HL-60/S4 treated with retinoic acid at 250 ng/mL for 4 days and 3 days (cell line): ENCODE measurements at regions not wholly inside any gene's neighbourhood (a gene's known extent, or its start where the extent isn't known, plus 50 kb on each side); places are given as distances from the start of the nearest gene placed in this dataset.
"Not testable (repeated sequence)": the region's sequence is repeated elsewhere in the genome, so short reads cannot be mapped to it uniquely, and the experiment has no call there.

Source experiments
- in situ Hi-C: fragments of 300-500 bp; cut with MboI; formaldehyde crosslinking; loops from 2 replicates; pipeline ENCODE4 v1.7.0; 2022; ENCODE audit warnings: low sequenced_read_pairs

DNA sequence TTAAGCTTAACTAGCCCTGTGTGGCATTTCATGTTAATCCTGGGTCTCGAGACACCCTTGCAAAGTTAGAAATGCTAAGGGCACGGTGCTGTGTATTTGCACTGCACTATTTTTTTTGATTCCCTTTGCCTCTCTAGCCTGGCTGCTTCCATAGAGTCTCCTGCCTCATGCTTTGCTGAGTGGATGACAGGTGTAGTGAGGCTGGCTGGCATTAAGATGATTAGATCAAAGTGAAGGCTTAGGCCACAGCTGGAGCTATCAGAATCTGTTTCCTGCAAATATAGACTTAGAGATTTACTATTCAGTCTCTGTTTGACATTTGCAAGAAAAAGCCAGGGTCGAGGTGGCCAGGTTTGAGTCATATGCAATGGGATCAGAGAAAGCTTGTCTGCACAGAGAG, 791.1 kb downstream of the AACS start:
- in situ Hi-C loops, result no loop called here

- in situ Hi-C loops, result no loop called here
Measured at GRCh38 chr12:125856896-125857295, 791.7 kb downstream of the AACS start.

GRCh38 chr12:125860672-125861288, 795.5 kb downstream of the AACS start:
- in situ Hi-C loops, result no loop called here

GRCh38 chr12:125861299-125862281, 796.4 kb downstream of the AACS start:
- in situ Hi-C loops, result no loop called here

GRCh38 chr12:125865236-125865635, 800.0 kb downstream of the AACS start:
- in situ Hi-C loops, result not testable (repeated sequence)

GRCh38 chr12:125871811-125872594, 806.8 kb downstream of the AACS start:
- in situ Hi-C loops, result no loop called here

- in situ Hi-C loops, result no loop called here
Measured at GRCh38 chr12:125873016-125873415, 807.8 kb downstream of the AACS start.

DNA sequence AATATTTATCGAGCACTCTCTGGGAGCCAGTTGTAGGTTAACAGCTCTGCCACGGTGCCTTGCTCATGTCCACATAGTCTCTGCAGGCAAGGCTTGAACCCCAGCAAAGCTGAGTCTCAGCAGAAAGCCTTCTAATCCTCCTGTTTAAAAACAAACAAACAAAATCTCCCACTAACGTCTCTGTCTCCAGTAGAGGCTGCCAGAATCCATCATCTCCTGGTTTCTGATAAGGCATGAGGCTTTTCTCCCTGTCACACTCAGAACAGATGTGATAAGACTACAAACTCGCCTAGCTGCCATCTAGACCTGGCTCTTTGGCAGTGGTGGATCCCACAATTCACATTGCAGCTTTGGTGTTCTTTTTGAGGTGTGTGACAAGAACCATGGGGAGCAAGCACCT, 813.2 kb downstream of the AACS start:
- in situ Hi-C loops, result no loop called here

GRCh38 chr12:125882141-125882540, 816.9 kb downstream of the AACS start:
- in situ Hi-C loops, result no loop called here

- in situ Hi-C loops, result no loop called here
Measured at GRCh38 chr12:125888921-125889320, 823.7 kb downstream of the AACS start.

DNA sequence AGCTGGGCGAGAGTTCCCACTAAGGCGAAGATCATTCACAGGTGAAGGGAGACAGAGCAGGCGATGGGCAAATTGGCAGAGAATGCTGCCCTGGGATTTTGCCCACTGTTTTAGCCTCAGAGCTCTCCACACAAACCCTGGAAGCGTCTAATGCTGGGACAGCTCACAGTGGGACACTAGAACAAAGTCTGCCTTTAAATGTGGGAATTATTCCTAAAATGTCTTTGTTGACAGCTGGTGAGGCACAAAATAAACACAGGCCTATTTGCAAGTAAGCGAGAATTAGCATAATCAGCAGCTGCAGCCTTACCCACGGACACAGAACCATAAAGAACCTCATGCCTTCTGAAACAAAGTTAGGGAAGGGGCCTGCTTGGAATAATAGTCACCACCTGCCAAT, 824.5 kb downstream of the AACS start:
- in situ Hi-C loops, result no loop called here

DNA sequence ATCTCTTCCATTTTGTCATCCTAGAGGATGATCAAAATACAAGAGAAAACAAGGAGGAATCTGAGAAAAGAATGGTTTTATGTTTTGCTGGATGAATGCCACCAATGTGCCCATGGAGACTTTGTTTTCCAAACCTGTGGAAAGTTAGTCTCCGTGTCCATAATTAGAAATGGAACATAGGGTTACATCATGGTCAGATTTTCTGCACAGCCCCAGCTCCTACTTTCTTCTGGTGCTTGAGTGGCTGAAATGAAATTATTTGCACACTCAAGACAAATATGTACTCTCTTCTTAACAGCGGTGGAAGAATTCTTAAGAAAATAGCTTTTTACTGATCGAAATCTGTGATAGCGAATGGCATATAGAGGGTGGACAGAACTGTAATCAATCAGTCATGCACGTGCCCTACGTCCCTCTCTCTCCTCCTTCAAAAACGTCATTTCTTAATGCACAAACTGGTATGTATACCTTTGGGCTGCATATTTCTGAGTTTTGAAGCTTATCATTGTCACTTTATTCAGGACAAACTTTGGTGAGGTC, 825.2 kb downstream of the AACS start:
- in situ Hi-C loops, result no loop called here

GRCh38 chr12:125890971-125891370, 825.7 kb downstream of the AACS start:
- in situ Hi-C loops, result no loop called here

DNA sequence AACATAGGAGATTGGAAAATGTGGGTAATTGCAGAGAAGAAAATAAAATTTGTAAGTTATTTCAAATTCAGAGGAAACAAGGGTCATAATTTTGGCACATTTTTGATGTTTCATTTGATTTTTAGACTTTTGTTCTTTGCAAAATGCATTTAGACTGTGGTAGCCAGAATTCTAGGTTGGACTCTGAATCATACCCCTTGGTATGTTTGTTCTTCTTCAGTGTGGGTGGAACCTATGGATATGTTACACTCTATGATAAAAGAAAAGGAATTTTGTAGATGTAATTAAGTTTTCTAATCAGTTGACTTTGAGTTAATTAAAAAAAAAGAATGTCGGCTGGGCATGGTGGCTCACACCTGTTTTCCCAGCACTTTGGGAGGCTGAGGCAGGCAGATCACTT, 827.0 kb downstream of the AACS start:
- in situ Hi-C loops, result no loop called here

DNA sequence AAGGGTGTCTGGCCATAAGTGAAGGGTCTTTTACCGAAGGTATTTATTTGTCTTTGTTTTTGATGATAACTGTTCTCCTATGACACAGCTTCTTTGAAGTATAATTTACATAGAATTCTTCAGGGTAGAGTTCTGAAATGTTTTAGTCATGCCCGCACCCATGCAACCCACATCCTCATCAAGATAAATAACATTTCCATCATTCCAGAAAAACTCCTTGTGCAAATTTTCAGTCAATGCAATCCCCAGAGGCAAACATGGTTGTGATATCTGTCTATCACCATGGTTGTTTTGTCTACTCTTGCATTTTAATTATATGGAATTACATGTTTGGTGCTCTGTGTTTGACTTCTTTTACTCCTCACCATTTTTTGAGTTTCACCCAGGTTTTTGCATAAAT, 837.8 kb downstream of the AACS start:
- in situ Hi-C loops, result no loop called here

GRCh38 chr12:125907351-125907750, 842.1 kb downstream of the AACS start:
- in situ Hi-C loops, result no loop called here

DNA sequence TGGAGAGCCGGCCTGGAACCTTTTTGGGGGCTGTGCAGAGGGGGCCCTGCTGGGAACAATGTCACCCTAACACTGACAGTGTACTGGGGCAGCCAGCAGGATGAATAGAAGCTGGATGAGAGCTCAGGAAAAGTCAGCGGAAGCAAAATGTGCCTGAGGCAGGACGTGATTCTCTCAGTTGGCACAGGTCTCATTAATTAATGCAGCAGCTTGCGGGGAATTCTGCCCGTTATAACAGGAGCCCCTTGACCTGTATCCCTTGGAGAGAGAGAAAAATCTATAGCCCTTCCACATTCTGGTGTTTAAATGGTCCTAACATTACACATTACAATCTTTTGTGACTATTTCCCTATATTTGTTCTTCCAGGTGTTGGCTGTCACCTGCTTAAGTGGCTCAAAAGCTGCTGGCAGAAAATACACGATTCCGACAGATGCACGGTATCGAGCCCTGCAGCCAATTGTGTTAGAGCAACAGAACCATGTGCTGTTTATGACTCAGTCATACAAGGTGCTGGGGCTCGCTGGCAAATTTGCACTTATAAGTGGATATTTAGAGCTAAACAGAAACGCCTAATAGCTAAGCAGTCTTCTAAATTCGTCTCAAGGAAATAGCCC, 854.7 kb downstream of the AACS start:
- in situ Hi-C loops, result no loop called here

DNA sequence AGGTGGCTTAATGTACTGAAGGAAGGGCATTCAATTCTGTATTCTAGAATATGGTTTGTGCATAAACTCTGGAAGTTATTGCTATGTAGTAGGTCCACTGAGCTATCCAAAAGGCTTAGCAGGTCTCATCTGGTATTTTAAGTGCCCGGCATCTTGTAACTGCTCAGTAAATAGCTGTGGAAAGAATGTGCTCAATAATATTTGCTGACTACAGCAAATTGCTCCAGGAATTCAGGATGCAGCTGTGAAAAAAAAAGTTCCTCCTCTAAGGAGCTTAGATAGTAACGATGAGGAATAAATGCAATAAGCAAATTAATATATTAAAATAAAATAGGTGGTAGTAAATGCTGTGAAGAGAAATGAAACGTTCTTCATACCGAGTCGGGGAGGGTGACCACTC, 857.1 kb downstream of the AACS start:
- in situ Hi-C loops, result no loop called here

DNA sequence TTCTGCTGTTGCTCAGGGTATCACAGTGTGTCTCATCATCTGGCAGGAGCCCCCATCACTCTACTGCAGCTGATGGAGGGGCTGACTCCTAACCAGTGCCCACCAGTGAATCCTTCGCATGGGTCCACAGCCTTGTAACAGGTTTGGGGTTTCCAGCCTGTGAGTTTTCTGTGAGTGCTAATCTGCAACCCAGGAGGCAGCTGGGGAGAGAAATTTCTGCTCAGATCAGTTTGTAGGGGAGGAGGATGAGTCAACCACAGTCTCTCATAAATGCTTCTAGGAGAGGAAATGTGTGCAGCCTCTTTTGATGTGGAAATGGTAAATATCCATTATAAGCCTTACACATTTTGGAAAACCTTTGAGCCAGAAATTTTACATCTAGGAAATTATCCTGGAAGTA, 871.3 kb downstream of the AACS start:
- in situ Hi-C loops, result no loop called here

DNA sequence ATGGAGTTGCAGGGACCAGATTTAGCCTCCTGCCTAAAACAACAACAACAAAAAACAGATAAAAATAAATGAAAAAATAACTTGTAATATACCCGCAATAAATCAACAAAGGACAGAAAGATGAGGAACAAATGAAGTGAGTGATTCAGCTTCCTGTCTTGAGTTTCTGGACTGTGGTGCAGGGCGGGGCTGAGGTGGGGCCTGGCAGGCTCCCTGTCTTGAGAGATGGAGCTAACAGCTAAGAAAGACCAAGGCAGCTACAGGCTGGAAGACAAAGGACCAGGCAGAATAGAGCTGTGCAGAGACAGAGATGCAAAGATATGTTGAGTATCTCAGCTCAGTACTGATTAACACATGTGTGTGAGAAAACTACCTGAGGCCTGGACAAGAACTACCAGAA, 879.2 kb downstream of the AACS start:
- in situ Hi-C loops, result no loop called here

DNA sequence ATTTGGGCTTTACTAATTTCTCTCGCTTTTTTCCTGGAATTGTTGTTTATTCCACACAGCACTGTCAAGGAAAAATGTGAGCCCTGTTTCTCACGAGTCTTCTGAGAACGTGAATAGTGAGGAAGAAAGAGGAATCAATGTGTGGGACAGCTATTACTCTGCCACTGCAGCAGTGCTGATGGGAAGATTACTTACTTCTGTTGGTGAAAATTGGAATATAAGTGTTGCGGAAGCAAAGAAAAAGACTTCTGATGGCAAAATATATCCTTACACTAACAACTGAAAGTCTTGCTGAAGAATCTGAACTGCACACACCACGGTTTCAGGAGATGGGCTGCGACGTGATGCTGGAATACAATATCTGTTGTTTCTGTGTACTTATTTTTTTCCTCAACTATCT, 884.2 kb downstream of the AACS start:
- in situ Hi-C loops, result no loop called here
